OCI-LY7 (cell line): ENCODE measurements at regions not wholly inside any gene's neighbourhood (a gene's known extent, or its start where the extent isn't known, plus 50 kb on each side); places are given as distances from the start of the nearest gene placed in this dataset.

Experiments used
- BruUV-seq: library from RNA; stranded (reverse); fragments of 400-500 nt; replicated peaks from 2 replicates; lab custom pipeline; 2021; lab: Mats Ljungman, UMichigan
- CTCF ChIA-PET: fragments of 300-600 bp; sonication (Branson Sonifier 250); formaldehyde crosslinking; loops from one replicate; lab custom pipeline; 2022; ENCODE audit warnings: antibody characterized with exemption; ENCODE audit not compliant: unreplicated experiment; lab: Charles Lee
- POLR2A ChIA-PET: fragments of 300-600 bp; sonication (Branson Sonifier 250); formaldehyde crosslinking; loops from one replicate; lab custom pipeline; 2022; ENCODE audit warnings: antibody characterized with exemption; lab: Charles Lee
- DNase-seq: peaks from one replicate; pipeline ENCODE4 v3.0.0-alpha.2; 2015; ENCODE audit warnings: low spot score
- H2AFZ ChIP-seq: fragments of 200-600 bp; sonication (generic), shearing (Covaris generic); 2 replicates; pipeline ENCODE4 v1.6.1; 2014; ENCODE audit warnings: mild to moderate bottlenecking, antibody characterized with exemption, low read length, moderate library complexity
- H3K27ac ChIP-seq: fragments of 200-600 bp; sonication (generic); 2 replicates; pipeline ENCODE4 v1.5.1; 2014; ENCODE audit warnings: mixed run types, low read depth, mild to moderate bottlenecking, moderate library complexity, low read length, inconsistent platforms; ENCODE audit not compliant: poor library complexity, severe bottlenecking
- H3K36me3 ChIP-seq: fragments of 200-600 bp; sonication (generic); 2 replicates; pipeline ENCODE4 v1.6.1; 2014; ENCODE audit warnings: mild to moderate bottlenecking, antibody characterized with exemption, low read length, moderate library complexity, mixed read lengths; ENCODE audit not compliant: insufficient read depth
- H3K4me1 ChIP-seq: fragments of 200-600 bp; sonication (generic); 2 replicates; pipeline ENCODE4 v1.5.1; 2014; ENCODE audit warnings: mild to moderate bottlenecking, low read length; ENCODE audit not compliant: insufficient read depth, poor library complexity, severe bottlenecking
- H3K4me2 ChIP-seq: fragments of 200-600 bp; sonication (generic); 2 replicates; pipeline ENCODE4 v1.6.1; 2014; ENCODE audit warnings: mild to moderate bottlenecking, low read length
- H3K4me3 ChIP-seq: fragments of 200-600 bp; sonication (generic); 2 replicates; pipeline ENCODE4 v1.5.1; 2014; ENCODE audit warnings: mild to moderate bottlenecking, low read depth, low read length; ENCODE audit not compliant: poor library complexity, severe bottlenecking
- H3K79me2 ChIP-seq: fragments of 200-600 bp; sonication (generic); 2 replicates; pipeline ENCODE4 v1.6.1; 2016; ENCODE audit warnings: low read depth, mild to moderate bottlenecking, low read length, moderate library complexity, mixed read lengths; ENCODE audit not compliant: insufficient read depth
- H3K9me2 ChIP-seq: fragments of 200-600 bp; sonication (generic); 2 replicates; pipeline ENCODE4 v1.6.1; 2016; ENCODE audit warnings: mild to moderate bottlenecking, low read length, mixed read lengths; ENCODE audit not compliant: insufficient read depth
- H3K9me3 ChIP-seq: fragments of 200-600 bp; sonication (generic); 2 replicates; pipeline ENCODE4 v1.6.1; 2014; ENCODE audit warnings: mild to moderate bottlenecking, mixed run types, low read length, mixed read lengths
- H4K20me1 ChIP-seq: fragments of 200-600 bp; sonication (generic); 2 replicates; pipeline ENCODE4 v1.6.1; 2014; ENCODE audit warnings: mild to moderate bottlenecking, antibody characterized with exemption, low read length, moderate library complexity, mixed read lengths; ENCODE audit not compliant: insufficient read depth
- EZH2phosphoT487 ChIP-seq: fragments of 200-600 bp; sonication (generic); IDR thresholded peaks from 2 replicates; pipeline ENCODE4 v1.6.1; 2018; ENCODE audit warnings: low read depth, borderline replicate concordance, mild to moderate bottlenecking, mixed run types, antibody characterized with exemption, low read length, moderate library complexity, mixed read lengths
- intact Hi-C: fragments of 100-400 bp; cut with micrococcal nuclease; formaldehyde crosslinking; loops from one replicate; pipeline ENCODE4 v1.10.0; 2022; ENCODE audit not compliant: unreplicated experiment
- TF ChIP-seq, protein P1 (sequence below): fragments of 200-600 bp; sonication (generic); conservative IDR thresholded peaks from 2 replicates; pipeline ENCODE4 v1.5.1; 2014; ENCODE audit warnings: mild to moderate bottlenecking, antibody characterized with exemption, low read length, moderate library complexity, mixed read lengths

DNA sequence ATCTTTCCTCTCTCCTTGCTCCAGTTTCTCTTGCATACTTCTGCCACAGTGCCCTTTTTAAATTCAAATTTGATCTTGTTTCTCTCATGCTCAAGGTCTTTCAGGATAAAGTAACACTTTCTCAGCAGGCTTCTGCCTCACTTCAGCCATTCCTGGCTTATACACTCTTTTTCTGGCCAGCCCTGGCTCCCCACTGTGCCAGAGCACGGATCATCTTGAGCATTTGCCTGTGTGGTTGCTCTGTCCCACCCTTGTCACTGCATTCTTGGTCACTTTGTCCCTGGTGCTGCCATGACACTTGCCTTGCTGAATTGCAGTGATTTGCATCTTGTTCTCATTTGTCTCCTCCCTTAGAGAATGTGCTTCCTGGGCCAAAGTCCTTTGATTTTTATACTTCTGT, 634.3 kb downstream of the TMEM182 start:
- Histone ChIP-seq H3K4me1 (no peaks in the 10 kb centered on the region), H3K4me2 (no peak overlapping the region), H3K36me3 (no peaks in the 10 kb centered on the region), H3K9me3 (no peaks in the 10 kb centered on the region), H3K79me2 (no peaks in the 10 kb centered on the region), H3K4me3 (no peak overlapping the region), H2AFZ (no peak overlapping the region), H3K27ac (no peak overlapping the region), H4K20me1 (no peaks in the 10 kb centered on the region), H3K9me2 (no peaks in the 10 kb centered on the region)
- BruUV-seq, result no TSS peak
- DNase-seq, result no peak
- ChIA-PET CTCF (no interaction called here), POLR2A (no interaction called here)
- no peak for TF ChIP-seq EZH2phosphoT487
- TF ChIP-seq, protein P1, sequence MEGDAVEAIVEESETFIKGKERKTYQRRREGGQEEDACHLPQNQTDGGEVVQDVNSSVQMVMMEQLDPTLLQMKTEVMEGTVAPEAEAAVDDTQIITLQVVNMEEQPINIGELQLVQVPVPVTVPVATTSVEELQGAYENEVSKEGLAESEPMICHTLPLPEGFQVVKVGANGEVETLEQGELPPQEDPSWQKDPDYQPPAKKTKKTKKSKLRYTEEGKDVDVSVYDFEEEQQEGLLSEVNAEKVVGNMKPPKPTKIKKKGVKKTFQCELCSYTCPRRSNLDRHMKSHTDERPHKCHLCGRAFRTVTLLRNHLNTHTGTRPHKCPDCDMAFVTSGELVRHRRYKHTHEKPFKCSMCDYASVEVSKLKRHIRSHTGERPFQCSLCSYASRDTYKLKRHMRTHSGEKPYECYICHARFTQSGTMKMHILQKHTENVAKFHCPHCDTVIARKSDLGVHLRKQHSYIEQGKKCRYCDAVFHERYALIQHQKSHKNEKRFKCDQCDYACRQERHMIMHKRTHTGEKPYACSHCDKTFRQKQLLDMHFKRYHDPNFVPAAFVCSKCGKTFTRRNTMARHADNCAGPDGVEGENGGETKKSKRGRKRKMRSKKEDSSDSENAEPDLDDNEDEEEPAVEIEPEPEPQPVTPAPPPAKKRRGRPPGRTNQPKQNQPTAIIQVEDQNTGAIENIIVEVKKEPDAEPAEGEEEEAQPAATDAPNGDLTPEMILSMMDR, result no peak
- intact Hi-C loops, result no loop called here

DNA sequence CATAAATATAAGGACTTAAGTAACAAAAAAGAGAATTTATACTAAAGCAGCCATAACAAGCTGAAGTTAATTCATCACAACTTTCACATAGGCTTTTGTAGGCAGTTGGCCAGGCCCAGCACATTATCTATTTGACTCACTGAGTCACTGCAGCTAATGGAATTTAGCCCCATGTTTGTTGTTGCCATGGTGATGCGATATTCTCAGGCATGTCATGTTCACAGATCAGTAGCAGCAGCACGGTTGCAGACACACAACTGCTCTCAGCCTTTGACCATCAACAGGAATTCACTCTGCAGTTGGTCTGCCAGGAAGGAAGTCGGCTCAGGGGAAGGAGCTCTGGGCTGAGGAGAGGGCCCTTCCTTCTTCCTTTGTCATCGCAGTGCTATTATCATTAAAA, 639.8 kb downstream of the TMEM182 start:
- no peaks in the 10 kb centered on the region for H3K4me1 ChIP-seq
- DNase-seq, result no peak
- H3K4me3 ChIP-seq, result no peak overlapping the region
- H3K4me2 ChIP-seq, result no peak overlapping the region
- no peaks in the 10 kb centered on the region for H3K79me2 ChIP-seq
- H3K9me2 ChIP-seq, result no peaks in the 10 kb centered on the region
- ChIA-PET POLR2A (interaction anchor here (0.6 kb wide), 1 partner anchor 1169 kb away, joined by 3 read pairs; no protein-coding TSS in a partner anchor), CTCF (no interaction called here)
- no TSS peak for BruUV-seq
- H3K9me3 ChIP-seq, result no peaks in the 10 kb centered on the region
- no peak overlapping the region for H3K27ac ChIP-seq
- no peaks in the 10 kb centered on the region for H4K20me1 ChIP-seq
- intact Hi-C loops, result no loop called here
- no peak overlapping the region for H2AFZ ChIP-seq
- TF ChIP-seq, protein P1, result no peak
- no peak for TF ChIP-seq EZH2phosphoT487
- no peaks in the 10 kb centered on the region for H3K36me3 ChIP-seq

DNA sequence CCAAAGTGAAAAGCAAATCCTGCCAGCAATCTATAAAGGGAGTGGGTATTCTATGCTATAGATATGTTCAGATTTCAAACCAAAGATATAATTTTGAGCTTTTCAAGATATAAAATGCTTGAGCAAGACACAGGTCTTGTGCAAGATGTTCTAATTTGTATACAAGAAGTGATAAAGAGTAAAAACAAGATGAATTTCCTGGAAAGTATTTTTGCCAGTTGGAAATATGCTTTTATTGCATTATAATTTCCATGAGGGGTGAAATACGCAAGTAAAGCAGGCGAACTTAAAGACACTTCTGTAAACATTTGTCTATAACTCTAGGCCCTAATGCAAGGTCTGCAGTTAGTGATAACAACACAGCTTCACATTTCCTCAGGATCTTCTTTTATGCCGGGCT, 640.5 kb downstream of the TMEM182 start:
- Histone ChIP-seq H2AFZ (no peak overlapping the region), H3K4me2 (no peak overlapping the region), H3K4me3 (no peak overlapping the region), H3K79me2 (no peaks in the 10 kb centered on the region), H3K36me3 (no peaks in the 10 kb centered on the region), H4K20me1 (no peaks in the 10 kb centered on the region), H3K9me3 (no peaks in the 10 kb centered on the region), H3K4me1 (no peaks in the 10 kb centered on the region), H3K9me2 (no peaks in the 10 kb centered on the region), H3K27ac (no peak overlapping the region)
- POLR2A ChIA-PET, result no interaction called here
- TF ChIP-seq EZH2phosphoT487, result no peak
- TF ChIP-seq, protein P1, result no peak
- DNase-seq, result no peak
- intact Hi-C loops, result no loop called here
- CTCF ChIA-PET, result no interaction called here
- BruUV-seq, result no TSS peak
